Body of pancreas (tissue), 4 donors: ENCODE measurements at regions not wholly inside any gene's neighbourhood (a gene's known extent, or its start where the extent isn't known, plus 50 kb on each side); places are given as distances from the start of the nearest gene placed in this dataset.

Source experiments
- CTCF ChIP-seq, 7 experiments: fragments of 450-650 bp in 4 of 7; fragments of 200-600 bp in 3 of 7; sonication (generic) in 3 of 7; IDR thresholded peaks; one replicate each; pipeline ENCODE4 v1.5.1; 2016 to 2019; ENCODE audit warnings: antibody characterized with exemption in 7 of 7
- POLR2A ChIP-seq, 3 donors: fragments of 450-650 bp; IDR thresholded peaks; one replicate each; pipeline ENCODE4 v1.6.1; 2016; ENCODE audit warnings: antibody characterized with exemption in 3 of 3, mild to moderate bottlenecking in 2 of 3

DNA sequence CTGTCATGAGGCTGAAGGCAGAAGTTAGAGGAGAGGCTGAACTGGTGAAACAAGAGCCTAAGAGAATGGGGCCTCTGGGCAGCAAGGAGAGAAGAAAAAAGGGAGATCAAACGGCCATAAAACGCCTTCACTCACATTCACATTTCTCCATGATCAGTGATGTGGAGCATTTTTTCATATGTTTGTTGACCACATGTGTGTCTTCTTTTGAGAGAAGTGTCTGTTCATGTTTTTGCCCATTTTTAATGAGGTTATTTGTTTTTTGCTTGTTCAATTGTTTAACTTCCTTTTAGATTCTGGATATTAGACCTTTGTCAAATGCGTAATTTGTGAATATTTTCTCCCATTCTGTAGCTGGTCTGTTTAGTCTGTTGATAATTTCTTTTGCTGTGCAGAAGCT lies 155.0 kb downstream of the TMEM26 start:
- no peak for TF ChIP-seq POLR2A (IDR thresholded peaks at IDR 0.05)
- no peak for TF ChIP-seq CTCF (IDR thresholded peaks at IDR 0.05)
